Adipocyte (in vitro differentiated cells): ENCODE measurements at regions not wholly inside any gene's neighbourhood (a gene's known extent, or its start where the extent isn't known, plus 50 kb on each side); places are given as distances from the start of the nearest gene placed in this dataset.
"Not testable (repeated sequence)": the region's sequence is repeated elsewhere in the genome, so short reads cannot be mapped to it uniquely, and the experiment has no call there.

ENCODE experiments used
- DNase-seq: peaks from one replicate; pipeline ENCODE4 v3.0.0-alpha.2; 2015; ENCODE audit warnings: low read depth
- H3K27me3 ChIP-seq: replicated peaks from 2 replicates; pipeline ENCODE4 v1.7.0; 2013; ENCODE audit warnings: mild to moderate bottlenecking, low read length, moderate library complexity; ENCODE audit not compliant: control insufficient read depth, insufficient read depth
- H3K36me3 ChIP-seq: 2 replicates; pipeline ENCODE4 v1.7.0; 2013; ENCODE audit warnings: low read length, mild to moderate bottlenecking, moderate library complexity; ENCODE audit not compliant: control insufficient read depth, insufficient read depth, severe bottlenecking
- H3K4me1 ChIP-seq: 2 replicates; pipeline ENCODE4 v1.7.0; 2013; ENCODE audit warnings: mild to moderate bottlenecking, low read length, moderate library complexity; ENCODE audit not compliant: control insufficient read depth, insufficient read depth
- H3K4me3 ChIP-seq: 2 replicates; pipeline ENCODE4 v1.7.0; 2013; ENCODE audit warnings: mild to moderate bottlenecking, low read length, moderate library complexity
- H3K9ac ChIP-seq: 2 replicates; pipeline ENCODE4 v1.7.0; 2013; ENCODE audit warnings: mild to moderate bottlenecking, low read length, moderate library complexity
- H3K9me3 ChIP-seq: 2 replicates; pipeline ENCODE4 v1.7.0; 2013; ENCODE audit warnings: mild to moderate bottlenecking, low read length, moderate library complexity; ENCODE audit not compliant: control insufficient read depth

GRCh38 chr4:189806506-189806905, 134.2 kb upstream of the FRG1 start:
- no peak for DNase-seq
- no peak overlapping the region for H3K9ac ChIP-seq
- no peaks in the 10 kb centered on the region for H3K36me3 ChIP-seq
- H3K9me3 ChIP-seq, result peaks cover 11% of the 10 kb centered on the region
- no peaks in the 10 kb centered on the region for H3K27me3 ChIP-seq
- no peak overlapping the region for H3K4me3 ChIP-seq
- no peaks in the 10 kb centered on the region for H3K4me1 ChIP-seq

GRCh38 chr4:189807031-189807430, 133.6 kb upstream of the FRG1 start:
- no peaks in the 10 kb centered on the region for H3K27me3 ChIP-seq
- no peak overlapping the region for H3K9ac ChIP-seq
- H3K4me3 ChIP-seq, result no peak overlapping the region
- no peak for DNase-seq
- H3K36me3 ChIP-seq, result no peaks in the 10 kb centered on the region
- peaks cover 11% of the 10 kb centered on the region for H3K9me3 ChIP-seq
- H3K4me1 ChIP-seq, result no peaks in the 10 kb centered on the region

GRCh38 chr4:189809241-189809735, 131.4 kb upstream of the FRG1 start:
- no peaks in the 10 kb centered on the region for H3K27me3 ChIP-seq
- H3K4me3 ChIP-seq, result no peak overlapping the region
- no peaks in the 10 kb centered on the region for H3K4me1 ChIP-seq

GRCh38 chr4:189809839-189810238, 130.8 kb upstream of the FRG1 start:
- peaks cover 11% of the 10 kb centered on the region for H3K9me3 ChIP-seq
- no peak for DNase-seq
- no peaks in the 10 kb centered on the region for H3K36me3 ChIP-seq
- H3K27me3 ChIP-seq, result no peaks in the 10 kb centered on the region
- H3K9ac ChIP-seq, result no peak overlapping the region
- no peaks in the 10 kb centered on the region for H3K4me1 ChIP-seq
- no peak overlapping the region for H3K4me3 ChIP-seq

More at GRCh38 chr4:189809241-189809735, 131.4 kb upstream of the FRG1 start:
- DNase-seq, result no peak
- Histone ChIP-seq H3K9me3 (peaks cover 11% of the 10 kb centered on the region), H3K36me3 (no peaks in the 10 kb centered on the region), H3K9ac (no peak overlapping the region)

- H3K9ac ChIP-seq, DNase-seq: not testable (repeated sequence)
Observed at GRCh38 chr4:189810318-189811181, 130.1 kb upstream of the FRG1 start.

GRCh38 chr4:189815404-189816192, 125.1 kb upstream of the FRG1 start:
- Histone ChIP-seq H3K36me3 (no peaks in the 10 kb centered on the region), H3K4me3 (no peak overlapping the region), H3K4me1 (no peaks in the 10 kb centered on the region), H3K9me3 (no peaks in the 10 kb centered on the region), H3K27me3 (no peaks in the 10 kb centered on the region), H3K9ac (no peak overlapping the region)
- DNase-seq, result no peak

More at GRCh38 chr4:189810318-189811181, 130.1 kb upstream of the FRG1 start:
- not testable (repeated sequence) for H3K36me3 ChIP-seq, H3K4me1 ChIP-seq, H3K27me3 ChIP-seq
- Histone ChIP-seq H3K9me3 (peaks cover 11% of the 10 kb centered on the region), H3K4me3 (peak overlapping the region; percentile 58)

- no peaks in the 10 kb centered on the region for H3K4me1 ChIP-seq
- no peaks in the 10 kb centered on the region for H3K27me3 ChIP-seq
- no peaks in the 10 kb centered on the region for H3K36me3 ChIP-seq
- H3K9me3 ChIP-seq, result no peaks in the 10 kb centered on the region
- no peak for DNase-seq
- no peak overlapping the region for H3K9ac ChIP-seq
- no peak overlapping the region for H3K4me3 ChIP-seq
Observed at GRCh38 chr4:189822326-189822725, 118.3 kb upstream of the FRG1 start.

GRCh38 chr4:189823591-189823990, 117.1 kb upstream of the FRG1 start:
- Histone ChIP-seq H3K9me3 (no peaks in the 10 kb centered on the region), H3K9ac (no peak overlapping the region), H3K27me3 (no peaks in the 10 kb centered on the region), H3K4me3 (no peak overlapping the region), H3K36me3 (no peaks in the 10 kb centered on the region), H3K4me1 (no peaks in the 10 kb centered on the region)
- DNase-seq, result no peak

GRCh38 chr4:189825466-189825865, 115.2 kb upstream of the FRG1 start:
- Histone ChIP-seq H3K27me3 (no peaks in the 10 kb centered on the region), H3K9me3 (no peaks in the 10 kb centered on the region), H3K9ac (no peak overlapping the region), H3K4me1 (no peaks in the 10 kb centered on the region), H3K36me3 (no peaks in the 10 kb centered on the region), H3K4me3 (no peak overlapping the region)
- no peak for DNase-seq

GRCh38 chr4:189826657-189827056, 114.0 kb upstream of the FRG1 start:
- DNase-seq, result no peak
- Histone ChIP-seq H3K36me3 (no peaks in the 10 kb centered on the region), H3K4me1 (no peaks in the 10 kb centered on the region), H3K9ac (no peak overlapping the region), H3K27me3 (no peaks in the 10 kb centered on the region), H3K4me3 (no peak overlapping the region), H3K9me3 (no peaks in the 10 kb centered on the region)

GRCh38 chr4:189828081-189828697, 112.5 kb upstream of the FRG1 start:
- Histone ChIP-seq H3K4me1 (no peaks in the 10 kb centered on the region), H3K4me3 (no peak overlapping the region), H3K9ac (no peak overlapping the region), H3K9me3 (no peaks in the 10 kb centered on the region), H3K27me3 (no peaks in the 10 kb centered on the region), H3K36me3 (no peaks in the 10 kb centered on the region)
- no peak for DNase-seq
